ENCODE measurements at regions not wholly inside any gene's neighbourhood (a gene's known extent, or its start where the extent isn't known, plus 50 kb on each side); places are given as distances from the start of the nearest gene placed in this dataset.
"Not testable (repeated sequence)": the region's sequence is repeated elsewhere in the genome, so short reads cannot be mapped to it uniquely, and the experiment has no call there.

GRCh38 chr16:86856946-86857586 lies 278.7 kb downstream of the FOXL1 start:
- Histone ChIP-seq H3K9ac (ENCODE audit: low read depth, low read length) (no peak overlapping the region), H2AFZ (ENCODE audit: low read depth, low read length) (no peak overlapping the region), H3K36me3 (ENCODE audit: insufficient read depth, low read length) (no peaks in the 10 kb centered on the region), H3K9me3 (ENCODE audit: insufficient read depth, low read length, severe bottlenecking) (no peaks in the 10 kb centered on the region), H3K4me2 (ENCODE audit: insufficient read depth, low read length) (no peak overlapping the region), H3K4me1 (ENCODE audit: insufficient read depth, low read length) (no peaks in the 10 kb centered on the region), H4K20me1 (ENCODE audit: insufficient read depth, low read length) (peaks cover 3% of the 10 kb centered on the region; the same call in 1 of the 2 replicates), H3K4me3 (ENCODE audit: low read depth in 1 of 2, low read length in 2 of 2) (no peak overlapping the region), H3K27ac (ENCODE audit: low read length) (no peak overlapping the region), H3K27me3 (ENCODE audit: insufficient read depth, low read length, poor library complexity) (no peaks in the 10 kb centered on the region), H3K79me2 (ENCODE audit: insufficient read depth, low read length) (no peaks in the 10 kb centered on the region)
- DNase-seq = no peak
- ATAC-seq (ENCODE audit: insufficient read depth, low read depth) = no peak
- no peak for TF ChIP-seq EZH2 (IDR thresholded peaks at IDR 0.05; ENCODE audit: borderline replicate concordance, low read depth, low read length, severe bottlenecking)
- no peak for TF ChIP-seq CTCF (IDR thresholded peaks at IDR 0.05; ENCODE audit: borderline replicate concordance, extremely low read depth, low read length, poor library complexity, severe bottlenecking)

- H3K4me3 ChIP-seq (ENCODE audit: low read depth in 1 of 2, low read length in 2 of 2) = no peak overlapping the region
- H3K4me2 ChIP-seq (ENCODE audit: insufficient read depth, low read length) = no peak overlapping the region
- no peaks in the 10 kb centered on the region for H3K9me3 ChIP-seq (ENCODE audit: insufficient read depth, low read length, severe bottlenecking)
- ATAC-seq (ENCODE audit: insufficient read depth, low read depth) = no peak
- TF ChIP-seq CTCF (IDR thresholded peaks at IDR 0.05; ENCODE audit: borderline replicate concordance, extremely low read depth, low read length, poor library complexity, severe bottlenecking) (no peak), EZH2 (IDR thresholded peaks at IDR 0.05; ENCODE audit: borderline replicate concordance, low read depth, low read length, severe bottlenecking) (no peak)
- no peak overlapping the region for H3K27ac ChIP-seq (ENCODE audit: low read length)
- H3K4me1 ChIP-seq (ENCODE audit: insufficient read depth, low read length) = no peaks in the 10 kb centered on the region
- H2AFZ ChIP-seq (ENCODE audit: low read depth, low read length) = no peak overlapping the region
- peaks cover 3% of the 10 kb centered on the region; the same call in 1 of the 2 replicates for H4K20me1 ChIP-seq (ENCODE audit: insufficient read depth, low read length)
- H3K79me2 ChIP-seq (ENCODE audit: insufficient read depth, low read length) = no peaks in the 10 kb centered on the region
- DNase-seq = no peak
- H3K9ac ChIP-seq (ENCODE audit: low read depth, low read length) = no peak overlapping the region
- H3K36me3 ChIP-seq (ENCODE audit: insufficient read depth, low read length) = no peaks in the 10 kb centered on the region
- H3K27me3 ChIP-seq (ENCODE audit: insufficient read depth, low read length, poor library complexity) = no peaks in the 10 kb centered on the region
These were observed 279.5 kb downstream of the FOXL1 start for GRCh38 chr16:86857807-86858206.

- H3K4me2 ChIP-seq (ENCODE audit: insufficient read depth, low read length) = no peak overlapping the region
- H3K36me3 ChIP-seq (ENCODE audit: insufficient read depth, low read length) = no peaks in the 10 kb centered on the region
- ATAC-seq (ENCODE audit: insufficient read depth, low read depth) = no peak
- no peaks in the 10 kb centered on the region for H3K4me1 ChIP-seq (ENCODE audit: insufficient read depth, low read length)
- H2AFZ ChIP-seq (ENCODE audit: low read depth, low read length) = no peak overlapping the region
- peaks cover 3% of the 10 kb centered on the region; the same call in 1 of the 2 replicates for H4K20me1 ChIP-seq (ENCODE audit: insufficient read depth, low read length)
- TF ChIP-seq EZH2 (IDR thresholded peaks at IDR 0.05; ENCODE audit: borderline replicate concordance, low read depth, low read length, severe bottlenecking) = no peak
- no peak for TF ChIP-seq CTCF (IDR thresholded peaks at IDR 0.05; ENCODE audit: borderline replicate concordance, extremely low read depth, low read length, poor library complexity, severe bottlenecking)
- no peaks in the 10 kb centered on the region for H3K79me2 ChIP-seq (ENCODE audit: insufficient read depth, low read length)
- no peak for DNase-seq
- no peak overlapping the region for H3K4me3 ChIP-seq (ENCODE audit: low read depth in 1 of 2, low read length in 2 of 2)
- no peak overlapping the region for H3K27ac ChIP-seq (ENCODE audit: low read length)
- H3K9ac ChIP-seq (ENCODE audit: low read depth, low read length) = no peak overlapping the region
- no peaks in the 10 kb centered on the region for H3K9me3 ChIP-seq (ENCODE audit: insufficient read depth, low read length, severe bottlenecking)
- no peaks in the 10 kb centered on the region for H3K27me3 ChIP-seq (ENCODE audit: insufficient read depth, low read length, poor library complexity)
These were observed 280.2 kb downstream of the FOXL1 start for GRCh38 chr16:86858501-86858900.

- H2AFZ ChIP-seq (ENCODE audit: low read depth, low read length); H3K4me2 ChIP-seq (ENCODE audit: insufficient read depth, low read length); H3K4me1 ChIP-seq (ENCODE audit: insufficient read depth, low read length); H3K36me3 ChIP-seq (ENCODE audit: insufficient read depth, low read length); H3K27ac ChIP-seq (ENCODE audit: low read length); ATAC-seq (ENCODE audit: insufficient read depth, low read depth); H3K4me3 ChIP-seq (ENCODE audit: low read depth in 1 of 2, low read length in 2 of 2); H3K79me2 ChIP-seq (ENCODE audit: insufficient read depth, low read length); H3K9me3 ChIP-seq (ENCODE audit: insufficient read depth, low read length, severe bottlenecking); H3K27me3 ChIP-seq (ENCODE audit: insufficient read depth, low read length, poor library complexity); H4K20me1 ChIP-seq (ENCODE audit: insufficient read depth, low read length); DNase-seq; H3K9ac ChIP-seq (ENCODE audit: low read depth, low read length): not testable (repeated sequence)
These were observed 283.0 kb downstream of the FOXL1 start for GRCh38 chr16:86861270-86861858.
